ENCODE measurements at regions not wholly inside any gene's neighbourhood (a gene's known extent, or its start where the extent isn't known, plus 50 kb on each side); places are given as distances from the start of the nearest gene placed in this dataset.

DNA sequence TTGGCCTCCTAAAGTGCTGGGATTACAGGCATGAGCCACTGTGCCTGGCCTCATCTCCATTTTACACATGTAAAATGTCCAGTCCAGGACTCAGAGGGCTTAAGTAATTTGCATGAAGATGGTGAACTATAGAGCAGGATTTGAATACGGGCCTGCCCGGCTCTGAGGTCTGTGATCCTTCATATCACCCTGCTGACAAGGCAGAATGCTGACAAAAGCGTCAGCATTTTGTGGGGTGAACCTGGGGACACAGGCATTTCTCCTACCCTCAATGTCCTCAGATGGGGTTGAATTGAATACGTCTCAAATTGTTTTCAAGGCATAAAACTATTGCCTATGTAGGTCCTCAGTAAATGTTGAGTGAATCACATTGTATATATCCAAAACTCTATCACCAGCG, 57.2 kb upstream of the GATA6 start:
- TF ChIP-seq, protein P1, sequence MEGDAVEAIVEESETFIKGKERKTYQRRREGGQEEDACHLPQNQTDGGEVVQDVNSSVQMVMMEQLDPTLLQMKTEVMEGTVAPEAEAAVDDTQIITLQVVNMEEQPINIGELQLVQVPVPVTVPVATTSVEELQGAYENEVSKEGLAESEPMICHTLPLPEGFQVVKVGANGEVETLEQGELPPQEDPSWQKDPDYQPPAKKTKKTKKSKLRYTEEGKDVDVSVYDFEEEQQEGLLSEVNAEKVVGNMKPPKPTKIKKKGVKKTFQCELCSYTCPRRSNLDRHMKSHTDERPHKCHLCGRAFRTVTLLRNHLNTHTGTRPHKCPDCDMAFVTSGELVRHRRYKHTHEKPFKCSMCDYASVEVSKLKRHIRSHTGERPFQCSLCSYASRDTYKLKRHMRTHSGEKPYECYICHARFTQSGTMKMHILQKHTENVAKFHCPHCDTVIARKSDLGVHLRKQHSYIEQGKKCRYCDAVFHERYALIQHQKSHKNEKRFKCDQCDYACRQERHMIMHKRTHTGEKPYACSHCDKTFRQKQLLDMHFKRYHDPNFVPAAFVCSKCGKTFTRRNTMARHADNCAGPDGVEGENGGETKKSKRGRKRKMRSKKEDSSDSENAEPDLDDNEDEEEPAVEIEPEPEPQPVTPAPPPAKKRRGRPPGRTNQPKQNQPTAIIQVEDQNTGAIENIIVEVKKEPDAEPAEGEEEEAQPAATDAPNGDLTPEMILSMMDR (conservative IDR thresholded peaks at IDR 0.05; ENCODE audit: low read length), result no peak
- no peak for TF ChIP-seq EZH2phosphoT487 (IDR thresholded peaks at IDR 0.05; ENCODE audit: borderline replicate concordance)
- no peak overlapping the region for H3K4me3 ChIP-seq (ENCODE audit: low read length, poor library complexity, severe bottlenecking)
- H3K9ac ChIP-seq (ENCODE audit: low read depth, low read length, poor library complexity, severe bottlenecking), result no peak overlapping the region
- H4K20me1 ChIP-seq (ENCODE audit: insufficient read depth, low read length, poor library complexity, severe bottlenecking), result no peaks in the 10 kb centered on the region
- H3K36me3 ChIP-seq (ENCODE audit: insufficient read depth, low read length), result no peaks in the 10 kb centered on the region
- no peaks in the 10 kb centered on the region for H3K27me3 ChIP-seq (ENCODE audit: insufficient read depth, low read length, poor library complexity, severe bottlenecking)
- H3K4me1 ChIP-seq (ENCODE audit: insufficient read depth, low read length, poor library complexity, severe bottlenecking), result peaks cover 10% of the 10 kb centered on the region
- no peak overlapping the region for H3K4me2 ChIP-seq (ENCODE audit: low read depth, low read length, poor library complexity, severe bottlenecking)
- no peaks in the 10 kb centered on the region for H3F3A ChIP-seq (ENCODE audit: low read depth)
- no peaks in the 10 kb centered on the region for H3K9me3 ChIP-seq (ENCODE audit: insufficient read depth, low read depth, low read length)
- H3K9me2 ChIP-seq (replicated peaks; ENCODE audit: low read depth, low read length), result no peaks in the 10 kb centered on the region
- no peak overlapping the region for H2AFZ ChIP-seq (ENCODE audit: low read length)
- no peaks in the 10 kb centered on the region for H3K79me2 ChIP-seq (ENCODE audit: insufficient read depth, low read length)

DNA sequence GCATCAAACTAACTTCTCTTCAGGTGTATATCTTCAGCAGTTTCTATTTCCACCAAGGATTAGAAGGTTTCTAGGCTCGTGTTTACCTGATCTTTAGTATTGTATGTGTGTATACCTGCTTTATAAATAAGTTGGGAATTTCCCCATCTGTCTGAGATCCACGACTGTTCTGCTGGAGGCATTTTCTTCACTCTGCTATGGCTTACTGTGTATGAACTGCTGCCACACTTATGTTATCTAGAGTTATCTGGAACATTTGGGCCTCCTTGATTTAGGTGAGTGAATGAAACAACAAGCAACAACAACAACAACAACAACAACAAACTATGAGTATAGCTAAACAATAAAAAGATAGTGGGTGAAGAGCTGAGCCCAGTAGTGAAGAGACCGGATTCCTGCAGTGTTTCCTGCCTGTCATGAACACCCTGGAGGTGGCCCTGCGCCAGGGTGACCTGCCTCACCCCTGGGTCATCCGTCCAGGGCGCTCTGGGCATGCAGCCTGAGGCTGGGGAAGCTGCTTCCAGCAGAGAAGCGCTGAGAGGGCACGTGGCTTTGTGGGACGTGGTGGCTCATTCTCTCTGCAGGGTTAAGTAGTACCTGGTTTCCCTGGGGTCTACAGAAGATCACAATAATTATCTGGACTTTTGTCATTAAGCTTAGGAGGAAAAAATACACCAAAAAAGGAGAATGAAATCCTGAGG, 56.1 kb upstream of the GATA6 start:
- Histone ChIP-seq H3K9me3 (ENCODE audit: insufficient read depth, low read depth, low read length) (no peaks in the 10 kb centered on the region), H3K4me1 (ENCODE audit: insufficient read depth, low read length, poor library complexity, severe bottlenecking) (peaks cover 10% of the 10 kb centered on the region), H4K20me1 (ENCODE audit: insufficient read depth, low read length, poor library complexity, severe bottlenecking) (no peaks in the 10 kb centered on the region), H3K79me2 (ENCODE audit: insufficient read depth, low read length) (no peaks in the 10 kb centered on the region), H2AFZ (ENCODE audit: low read length) (no peak overlapping the region), H3K4me3 (ENCODE audit: low read length, poor library complexity, severe bottlenecking) (no peak overlapping the region), H3K9me2 (replicated peaks; ENCODE audit: low read depth, low read length) (no peaks in the 10 kb centered on the region), H3K27me3 (ENCODE audit: insufficient read depth, low read length, poor library complexity, severe bottlenecking) (no peaks in the 10 kb centered on the region), H3K9ac (ENCODE audit: low read depth, low read length, poor library complexity, severe bottlenecking) (no peak overlapping the region), H3K4me2 (ENCODE audit: low read depth, low read length, poor library complexity, severe bottlenecking) (no peak overlapping the region), H3F3A (ENCODE audit: low read depth) (no peaks in the 10 kb centered on the region), H3K36me3 (ENCODE audit: insufficient read depth, low read length) (no peaks in the 10 kb centered on the region)
- TF ChIP-seq EZH2phosphoT487 (IDR thresholded peaks at IDR 0.05; ENCODE audit: borderline replicate concordance), result no peak
- TF ChIP-seq, protein P1 (conservative IDR thresholded peaks at IDR 0.05; ENCODE audit: low read length), result no peak

DNA sequence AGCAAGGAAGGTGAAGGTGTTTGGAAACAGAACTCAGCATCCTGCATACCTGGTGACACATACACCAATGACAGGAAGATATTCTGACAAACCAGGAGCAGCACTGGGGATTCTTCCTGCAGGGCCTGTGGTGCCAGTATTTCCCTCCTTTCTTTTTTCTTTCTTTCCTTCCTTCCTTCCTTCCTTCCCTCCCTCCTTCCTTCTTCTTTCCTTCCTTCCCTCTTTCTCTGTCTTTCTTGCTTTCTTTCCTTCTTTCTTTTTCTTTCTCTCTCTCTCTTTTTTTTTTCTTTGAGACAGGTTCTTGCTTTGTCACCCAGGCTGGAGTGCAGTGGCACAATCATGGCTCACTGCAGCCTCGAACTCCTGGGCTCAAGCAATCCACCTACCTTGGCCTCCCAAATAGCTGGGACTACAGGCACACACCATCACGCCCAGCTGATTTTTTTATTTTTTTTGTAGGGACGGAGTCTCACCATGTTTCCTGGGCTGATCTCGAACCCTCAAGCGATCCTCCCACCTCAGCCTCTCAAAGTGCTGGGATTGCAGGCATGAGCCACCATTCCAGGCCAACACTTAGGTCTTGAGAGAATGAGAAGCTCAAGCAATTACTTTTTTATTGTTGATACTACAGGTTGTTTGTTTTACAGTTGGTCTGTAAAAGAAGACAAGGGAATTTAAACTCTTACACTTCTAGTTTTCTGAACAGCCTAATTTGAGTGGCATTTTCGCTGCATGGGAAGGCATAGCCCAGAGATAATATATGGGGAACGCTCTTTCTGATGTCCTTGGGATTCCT, 54.7 kb upstream of the GATA6 start:
- H3K9ac ChIP-seq (ENCODE audit: low read depth, low read length, poor library complexity, severe bottlenecking), result no peak overlapping the region
- no peaks in the 10 kb centered on the region for H3K36me3 ChIP-seq (ENCODE audit: insufficient read depth, low read length)
- H3K4me1 ChIP-seq (ENCODE audit: insufficient read depth, low read length, poor library complexity, severe bottlenecking), result peaks cover 7% of the 10 kb centered on the region
- no peak overlapping the region for H2AFZ ChIP-seq (ENCODE audit: low read length)
- no peaks in the 10 kb centered on the region for H3K79me2 ChIP-seq (ENCODE audit: insufficient read depth, low read length)
- no peaks in the 10 kb centered on the region for H3K9me3 ChIP-seq (ENCODE audit: insufficient read depth, low read depth, low read length)
- TF ChIP-seq EZH2phosphoT487 (IDR thresholded peaks at IDR 0.05; ENCODE audit: borderline replicate concordance), result no peak
- TF ChIP-seq, protein P1 (conservative IDR thresholded peaks at IDR 0.05; ENCODE audit: low read length), result no peak
- H3K27me3 ChIP-seq (ENCODE audit: insufficient read depth, low read length, poor library complexity, severe bottlenecking), result no peaks in the 10 kb centered on the region
- no peak overlapping the region for H3K4me3 ChIP-seq (ENCODE audit: low read length, poor library complexity, severe bottlenecking)
- no peaks in the 10 kb centered on the region for H3F3A ChIP-seq (ENCODE audit: low read depth)
- no peaks in the 10 kb centered on the region for H3K9me2 ChIP-seq (replicated peaks; ENCODE audit: low read depth, low read length)
- H3K4me2 ChIP-seq (ENCODE audit: low read depth, low read length, poor library complexity, severe bottlenecking), result no peak overlapping the region
- H4K20me1 ChIP-seq (ENCODE audit: insufficient read depth, low read length, poor library complexity, severe bottlenecking), result no peaks in the 10 kb centered on the region
